Ishikawa (cell line): ENCODE measurements at regions not wholly inside any gene's neighbourhood (a gene's known extent, or its start where the extent isn't known, plus 50 kb on each side); places are given as distances from the start of the nearest gene placed in this dataset.

Experiments
- CEBPB ChIP-seq: IDR thresholded peaks from 2 replicates; pipeline ENCODE4 v1.6.1; 2012
- EGR1 ChIP-seq: IDR thresholded peaks from 2 replicates; pipeline ENCODE4 v1.6.1; 2012
- EP300 ChIP-seq: IDR thresholded peaks from 2 replicates; pipeline ENCODE4 v1.6.1; 2012; ENCODE audit warnings: borderline replicate concordance
- NFIC ChIP-seq: IDR thresholded peaks from 2 replicates; pipeline ENCODE4 v1.6.1; 2012
- RAD21 ChIP-seq: IDR thresholded peaks from 2 replicates; pipeline ENCODE4 v1.6.1; 2012; ENCODE audit warnings: low read depth
- REST ChIP-seq: IDR thresholded peaks from 2 replicates; pipeline ENCODE4 v1.6.1; 2012; ENCODE audit warnings: low read depth, mild to moderate bottlenecking
- TAF1 ChIP-seq: IDR thresholded peaks from 2 replicates; pipeline ENCODE4 v1.6.1; 2012; ENCODE audit warnings: low read depth, mild to moderate bottlenecking
- TCF12 ChIP-seq: IDR thresholded peaks from 2 replicates; pipeline ENCODE4 v1.6.1; 2012; ENCODE audit warnings: low read depth
- TEAD4 ChIP-seq: IDR thresholded peaks from 2 replicates; pipeline ENCODE4 v1.6.1; 2012
- YY1 ChIP-seq: IDR thresholded peaks from 2 replicates; pipeline ENCODE4 v1.6.1; 2012; ENCODE audit warnings: low read depth

GRCh38 chr3:30313840-30314239 lies 292.6 kb upstream of the TGFBR2 start:
- TF ChIP-seq TCF12 (no peak), YY1 (no peak), CEBPB (no peak), RAD21 (no peak), REST (no peak), TAF1 (no peak), EGR1 (no peak), EP300 (no peak), TEAD4 (no peak), NFIC (no peak)
